Erythroblast (primary cell): ENCODE measurements at regions not wholly inside any gene's neighbourhood (a gene's known extent, or its start where the extent isn't known, plus 50 kb on each side); places are given as distances from the start of the nearest gene placed in this dataset.
"Not testable (repeated sequence)": the region's sequence is repeated elsewhere in the genome, so short reads cannot be mapped to it uniquely, and the experiment has no call there.

Experiments
- GATA1 ChIP-seq: IDR thresholded peaks from 2 replicates; pipeline ENCODE4 v1.6.1; 2011; ENCODE audit warnings: low read depth, mild to moderate bottlenecking, control low read depth, low read length, moderate library complexity
- POLR2A ChIP-seq: IDR thresholded peaks from 2 replicates; pipeline ENCODE4 v1.6.1; 2011; ENCODE audit warnings: mild to moderate bottlenecking, low read length

- not testable (repeated sequence) for TF ChIP-seq POLR2A, GATA1
Measured at GRCh38 chrX:40926739-40927427, 158.4 kb upstream of the USP9X start.
